ENCODE measurements at regions not wholly inside any gene's neighbourhood (a gene's known extent, or its start where the extent isn't known, plus 50 kb on each side); places are given as distances from the start of the nearest gene placed in this dataset.

GRCh38 chr5:2208239-2208544 lies 325.5 kb upstream of the IRX4 start:
- 39 to 43% (median 41%) methylated on average over 4 to 5 of the region's 5 CpGs for WGBS, 5 donors

DNA sequence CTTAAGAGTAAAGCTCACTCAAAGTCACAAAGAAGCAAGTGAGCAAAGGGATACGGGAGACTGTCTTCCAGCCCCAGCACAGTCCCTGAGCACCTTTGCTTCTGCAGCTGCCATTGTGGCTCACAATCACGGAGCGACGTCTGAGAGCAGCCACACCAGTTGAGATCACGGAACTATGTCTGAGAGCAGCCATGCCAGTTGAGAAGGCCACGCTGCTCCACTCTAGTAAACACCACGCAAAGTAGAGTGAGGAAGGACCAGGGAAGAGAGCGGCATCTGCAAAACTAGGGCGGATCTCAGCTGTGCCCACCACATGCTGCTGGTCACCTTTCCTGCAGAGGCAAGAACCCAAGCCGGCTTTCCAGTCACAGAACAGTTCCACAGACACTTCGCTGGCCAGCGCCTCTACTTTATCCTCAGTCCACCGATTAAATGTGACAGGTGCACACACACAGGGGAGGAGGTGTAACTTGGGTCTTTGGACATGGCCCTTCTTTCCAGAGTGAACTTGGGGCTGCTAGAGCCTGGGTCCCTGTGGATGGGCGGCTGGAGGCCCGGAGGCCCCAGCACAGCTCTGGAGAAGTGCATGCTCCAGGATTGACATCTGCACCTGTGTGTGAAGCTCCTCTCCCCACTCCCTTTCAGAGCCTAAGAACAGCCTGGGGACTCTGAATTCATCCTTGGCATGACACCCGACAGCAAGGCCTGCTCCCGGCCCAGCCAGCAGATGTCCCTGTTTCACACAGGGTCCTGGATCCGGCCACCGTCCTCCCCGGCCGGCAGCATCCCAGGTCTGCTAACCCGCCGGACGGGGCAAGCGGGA lies 324.9 kb upstream of the IRX4 start:
- Histone ChIP-seq H3K4me3 (no peak overlapping the region), H3K36me3 (no peaks in the 10 kb centered on the region), H3K27me3 (replicated peaks in 1 of 7) (peaks cover 0 to 15% (median 0%) of the 10 kb centered on the region in 7 donors), H3K4me1 (no peaks in the 10 kb centered on the region), H3K27ac (no peak overlapping the region), H3K9me3 (no peaks in the 10 kb centered on the region)
- intact Hi-C loops (cut with DNase I; ENCODE audit: low total_unique reads) = no loop called here
- no peak for TF ChIP-seq POLR2AphosphoS5 (IDR thresholded peaks at IDR 0.05)
- TF ChIP-seq, protein P1, sequence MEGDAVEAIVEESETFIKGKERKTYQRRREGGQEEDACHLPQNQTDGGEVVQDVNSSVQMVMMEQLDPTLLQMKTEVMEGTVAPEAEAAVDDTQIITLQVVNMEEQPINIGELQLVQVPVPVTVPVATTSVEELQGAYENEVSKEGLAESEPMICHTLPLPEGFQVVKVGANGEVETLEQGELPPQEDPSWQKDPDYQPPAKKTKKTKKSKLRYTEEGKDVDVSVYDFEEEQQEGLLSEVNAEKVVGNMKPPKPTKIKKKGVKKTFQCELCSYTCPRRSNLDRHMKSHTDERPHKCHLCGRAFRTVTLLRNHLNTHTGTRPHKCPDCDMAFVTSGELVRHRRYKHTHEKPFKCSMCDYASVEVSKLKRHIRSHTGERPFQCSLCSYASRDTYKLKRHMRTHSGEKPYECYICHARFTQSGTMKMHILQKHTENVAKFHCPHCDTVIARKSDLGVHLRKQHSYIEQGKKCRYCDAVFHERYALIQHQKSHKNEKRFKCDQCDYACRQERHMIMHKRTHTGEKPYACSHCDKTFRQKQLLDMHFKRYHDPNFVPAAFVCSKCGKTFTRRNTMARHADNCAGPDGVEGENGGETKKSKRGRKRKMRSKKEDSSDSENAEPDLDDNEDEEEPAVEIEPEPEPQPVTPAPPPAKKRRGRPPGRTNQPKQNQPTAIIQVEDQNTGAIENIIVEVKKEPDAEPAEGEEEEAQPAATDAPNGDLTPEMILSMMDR (IDR thresholded peaks at IDR 0.05 in 8 of 11, conservative IDR thresholded peaks at IDR 0.05 in 3 of 11) = peak in 1 of 11 experiments; percentile 8
- 61 to 79% (median 68%) methylated on average over 17 to 25 of the region's 25 CpGs for WGBS, 5 donors
- no peak for DNase-seq

More at GRCh38 chr5:2208239-2208544, 325.5 kb upstream of the IRX4 start:
- Histone ChIP-seq H3K36me3 (no peaks in the 10 kb centered on the region), H3K4me3 (no peak overlapping the region), H3K27me3 (replicated peaks in 1 of 7) (peaks cover 0 to 15% (median 0%) of the 10 kb centered on the region in 7 donors), H3K9me3 (no peaks in the 10 kb centered on the region), H3K4me1 (no peaks in the 10 kb centered on the region), H3K27ac (no peak overlapping the region)
- TF ChIP-seq POLR2A (IDR thresholded peaks at IDR 0.05) = no peak
- intact Hi-C loops (cut with DNase I; ENCODE audit: low total_unique reads) = no loop called here
- DNase-seq = no peak

DNA sequence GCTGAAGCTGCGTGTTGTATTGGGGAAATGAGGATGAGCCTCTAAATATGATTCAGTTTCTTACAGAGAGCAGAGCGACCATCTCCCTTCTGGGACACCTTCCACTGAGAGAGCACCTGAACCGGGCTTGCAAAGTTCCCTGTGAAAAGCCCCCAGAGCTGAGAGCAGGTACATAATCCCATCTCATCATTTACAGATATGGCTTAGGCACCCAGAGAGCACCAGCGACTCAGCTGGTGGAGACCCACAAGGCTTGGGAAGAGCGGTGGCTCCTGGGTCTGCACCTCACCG lies 324.3 kb upstream of the IRX4 start:
- WGBS, 5 donors = 88 to 95% (median 93%) methylated on average over 3 to 6 of the region's 6 CpGs
- no peak overlapping the region for H3K27ac ChIP-seq
- no peak overlapping the region for H3K4me3 ChIP-seq
- H3K36me3 ChIP-seq = no peaks in the 10 kb centered on the region
- intact Hi-C loops (cut with DNase I; ENCODE audit: low total_unique reads) = no loop called here
- DNase-seq = no peak
- no peaks in the 10 kb centered on the region for H3K9me3 ChIP-seq
- TF ChIP-seq, protein P1 (IDR thresholded peaks at IDR 0.05 in 8 of 11, conservative IDR thresholded peaks at IDR 0.05 in 3 of 11) = no peak
- TF ChIP-seq POLR2A (IDR thresholded peaks at IDR 0.05) (no peak), POLR2AphosphoS5 (IDR thresholded peaks at IDR 0.05) (no peak)
- no peaks in the 10 kb centered on the region for H3K4me1 ChIP-seq
- H3K27me3 ChIP-seq (replicated peaks in 1 of 7) = peaks cover 0 to 15% (median 0%) of the 10 kb centered on the region in 7 donors

- no peaks in the 10 kb centered on the region for H3K36me3 ChIP-seq
- DNase-seq = no peak
- peaks cover 0 to 15% (median 0%) of the 10 kb centered on the region in 7 donors for H3K27me3 ChIP-seq (replicated peaks in 1 of 7)
- WGBS, 5 donors = 74 to 80% (median 78%) methylated on average over 28 of the region's 28 CpGs
- H3K27ac ChIP-seq = no peak overlapping the region
- H3K4me1 ChIP-seq = no peaks in the 10 kb centered on the region
- TF ChIP-seq POLR2AphosphoS5 (IDR thresholded peaks at IDR 0.05) (no peak), POLR2A (IDR thresholded peaks at IDR 0.05) (no peak)
- TF ChIP-seq, protein P1 (IDR thresholded peaks at IDR 0.05 in 8 of 11, conservative IDR thresholded peaks at IDR 0.05 in 3 of 11) = no peak
- H3K9me3 ChIP-seq = no peaks in the 10 kb centered on the region
- H3K4me3 ChIP-seq = no peak overlapping the region
- intact Hi-C loops (cut with DNase I; ENCODE audit: low total_unique reads) = no loop called here
Observed at GRCh38 chr5:2206293-2207108, 323.8 kb upstream of the IRX4 start.

All from spleen (tissue), 11 donors.